ENCODE measurements at regions not wholly inside any gene's neighbourhood (a gene's known extent, or its start where the extent isn't known, plus 50 kb on each side); places are given as distances from the start of the nearest gene placed in this dataset.

GRCh38 chr3:20503394-20504082 lies 317.5 kb upstream of the SGO1 start:
- H3K4me1 ChIP-seq = no peaks in the 10 kb centered on the region
- no peaks in the 10 kb centered on the region for H3K27me3 ChIP-seq
- no peaks in the 10 kb centered on the region for H3K9me3 ChIP-seq
- TF ChIP-seq POLR2A (IDR thresholded peaks at IDR 0.05) = no peak
- TF ChIP-seq CTCF (IDR thresholded peaks at IDR 0.05) = no peak
- no peaks in the 10 kb centered on the region for H3K36me3 ChIP-seq
- WGBS, 2 donors = 73 to 100% methylated on average over 1 of the region's 1 CpG
- no peak for DNase-seq
- no peak overlapping the region for H3K4me3 ChIP-seq (replicated peaks in 1 of 3)
- H3K27ac ChIP-seq = no peak overlapping the region
- intact Hi-C loops (cut with DNase I) = loop anchor here (10.0 kb wide), 1 partner anchor 981 kb away; no protein-coding TSS in a partner anchor

- no peaks in the 10 kb centered on the region for H3K4me1 ChIP-seq
- no peak for DNase-seq
- H3K4me3 ChIP-seq (replicated peaks in 1 of 3) = no peak overlapping the region
- intact Hi-C loops (cut with DNase I) = no loop called here
- no peaks in the 10 kb centered on the region for H3K9me3 ChIP-seq
- no peaks in the 10 kb centered on the region for H3K36me3 ChIP-seq
- 59 to 86% methylated on average over 1 of the region's 1 CpG for WGBS, 2 donors
- H3K27ac ChIP-seq = no peak overlapping the region
- no peaks in the 10 kb centered on the region for H3K27me3 ChIP-seq
- TF ChIP-seq POLR2A (IDR thresholded peaks at IDR 0.05) (no peak), CTCF (IDR thresholded peaks at IDR 0.05) (no peak)
These were observed 305.0 kb upstream of the SGO1 start for GRCh38 chr3:20490996-20491395.

- 90 to 96% methylated on average over 3 of the region's 3 CpGs for WGBS, 2 donors
- H3K36me3 ChIP-seq = no peaks in the 10 kb centered on the region
- no peak overlapping the region for H3K4me3 ChIP-seq (replicated peaks in 1 of 3)
- no peak for DNase-seq
- H3K27me3 ChIP-seq = no peaks in the 10 kb centered on the region
- no peak overlapping the region for H3K27ac ChIP-seq
- H3K4me1 ChIP-seq = no peaks in the 10 kb centered on the region
- no peaks in the 10 kb centered on the region for H3K9me3 ChIP-seq
- TF ChIP-seq CTCF (IDR thresholded peaks at IDR 0.05) = no peak
- TF ChIP-seq POLR2A (IDR thresholded peaks at IDR 0.05) = no peak
- intact Hi-C loops (cut with DNase I) = no loop called here
These were observed 302.1 kb upstream of the SGO1 start for GRCh38 chr3:20488151-20488550.

- Histone ChIP-seq H3K4me1 (no peaks in the 10 kb centered on the region), H3K36me3 (no peaks in the 10 kb centered on the region), H3K4me3 (replicated peaks in 1 of 3) (no peak overlapping the region), H3K27me3 (no peaks in the 10 kb centered on the region), H3K27ac (no peak overlapping the region), H3K9me3 (no peaks in the 10 kb centered on the region)
- DNase-seq = no peak
- intact Hi-C loops (cut with DNase I) = no loop called here
- TF ChIP-seq POLR2A (IDR thresholded peaks at IDR 0.05) (no peak), CTCF (IDR thresholded peaks at IDR 0.05) (no peak)
- 83% methylated on average over 2 of the region's 2 CpGs for WGBS, 2 donors
These were observed 298.1 kb upstream of the SGO1 start for GRCh38 chr3:20484126-20484525.

- H3K27me3 ChIP-seq = no peaks in the 10 kb centered on the region
- intact Hi-C loops (cut with DNase I) = no loop called here
- H3K9me3 ChIP-seq = no peaks in the 10 kb centered on the region
- 85 to 100% methylated on average over 1 to 3 of the region's 3 CpGs for WGBS, 2 donors
- TF ChIP-seq CTCF (IDR thresholded peaks at IDR 0.05) (no peak), POLR2A (IDR thresholded peaks at IDR 0.05) (no peak)
- H3K27ac ChIP-seq = no peak overlapping the region
- no peak for DNase-seq
- no peaks in the 10 kb centered on the region for H3K4me1 ChIP-seq
- no peaks in the 10 kb centered on the region for H3K36me3 ChIP-seq
- no peak overlapping the region for H3K4me3 ChIP-seq (replicated peaks in 1 of 3)
These were observed 296.3 kb upstream of the SGO1 start for GRCh38 chr3:20482350-20482749.

Measured in thyroid gland (tissue), 4 donors.